GM19468 (cell line): ENCODE measurements at regions not wholly inside any gene's neighbourhood (a gene's known extent, or its start where the extent isn't known, plus 50 kb on each side); places are given as distances from the start of the nearest gene placed in this dataset.
"Not testable (repeated sequence)": the region's sequence is repeated elsewhere in the genome, so short reads cannot be mapped to it uniquely, and the experiment has no call there.

Experiments used
- ATAC-seq: cut with Tn5 transposase; IDR thresholded peaks from one replicate; pipeline ENCODE4 v1.9.1; 2021; ENCODE audit warnings: mild to moderate bottlenecking, moderate library complexity, moderate number of reproducible peaks; ENCODE audit not compliant: unreplicated experiment; ENCODE audit errors: extremely low read depth

DNA sequence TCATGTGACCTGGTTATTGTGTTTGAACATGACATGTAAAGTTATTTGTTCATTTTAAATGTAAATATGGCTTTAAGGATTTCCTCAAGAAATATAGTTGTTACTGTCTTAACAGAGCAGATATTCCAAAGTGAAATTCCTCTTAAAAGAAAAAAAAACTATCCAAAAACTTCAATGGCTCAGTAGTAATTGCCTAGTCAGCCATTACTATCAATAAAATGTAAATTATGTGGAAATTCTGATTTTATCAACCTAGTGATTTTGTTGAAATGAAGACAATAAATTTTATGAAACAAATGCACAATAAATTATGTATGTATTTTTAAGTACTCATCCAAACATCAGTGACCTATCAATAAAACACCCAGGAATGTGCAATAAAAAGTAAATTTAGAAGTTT lies 463.3 kb downstream of the TENT5A start:
- ATAC-seq, result no peak

DNA sequence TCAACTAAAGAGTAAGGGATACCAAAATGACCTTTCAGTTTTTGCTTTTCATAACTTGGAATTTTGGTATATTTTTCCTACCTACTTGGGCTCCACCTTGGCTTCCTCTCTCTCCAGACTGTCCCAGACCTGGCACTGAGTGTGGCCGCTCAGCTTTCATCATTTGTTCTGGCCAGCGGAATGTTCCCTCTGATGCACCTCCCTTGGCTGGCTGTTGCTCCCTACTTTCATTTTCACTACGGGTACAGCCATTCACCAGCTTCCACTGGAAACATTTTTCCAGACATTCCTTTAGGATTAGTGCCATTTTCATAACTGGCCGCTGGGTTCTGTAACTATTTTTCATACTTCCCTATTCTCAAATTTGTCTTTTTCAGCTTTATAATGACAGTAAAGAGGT lies 487.4 kb downstream of the TENT5A start:
- no peak for ATAC-seq

DNA sequence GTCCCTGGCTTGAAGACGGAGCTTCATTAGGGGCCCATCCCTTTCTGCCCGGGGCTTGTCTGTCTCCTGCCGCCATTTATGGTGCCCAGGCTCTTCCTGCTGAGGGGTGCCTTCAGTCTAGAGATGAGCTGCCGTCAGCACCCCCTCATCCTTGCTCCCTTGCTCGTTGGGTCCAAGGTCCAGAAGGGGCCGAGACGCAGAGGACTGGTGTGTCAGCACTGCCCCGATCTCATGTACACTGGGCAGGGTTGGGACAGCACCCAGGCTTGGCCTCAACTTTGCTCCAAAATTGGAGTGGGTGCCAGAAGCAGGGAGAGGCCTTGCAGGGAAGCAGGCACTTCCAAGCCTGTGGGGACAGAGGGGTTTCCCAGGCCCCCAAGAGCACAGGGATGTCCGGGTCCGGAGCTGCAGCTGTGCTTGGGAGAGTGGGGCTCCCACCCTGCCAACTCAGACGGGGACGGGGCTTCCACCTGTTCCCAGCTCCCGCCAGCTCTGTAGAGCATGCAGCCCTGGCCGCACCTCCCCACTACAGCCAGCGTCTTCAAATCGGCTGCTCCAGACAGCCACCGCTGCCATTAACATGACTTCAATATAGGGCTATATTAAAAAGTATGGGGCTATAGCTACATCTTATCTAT lies 488.8 kb downstream of the TENT5A start:
- no peak for ATAC-seq

DNA sequence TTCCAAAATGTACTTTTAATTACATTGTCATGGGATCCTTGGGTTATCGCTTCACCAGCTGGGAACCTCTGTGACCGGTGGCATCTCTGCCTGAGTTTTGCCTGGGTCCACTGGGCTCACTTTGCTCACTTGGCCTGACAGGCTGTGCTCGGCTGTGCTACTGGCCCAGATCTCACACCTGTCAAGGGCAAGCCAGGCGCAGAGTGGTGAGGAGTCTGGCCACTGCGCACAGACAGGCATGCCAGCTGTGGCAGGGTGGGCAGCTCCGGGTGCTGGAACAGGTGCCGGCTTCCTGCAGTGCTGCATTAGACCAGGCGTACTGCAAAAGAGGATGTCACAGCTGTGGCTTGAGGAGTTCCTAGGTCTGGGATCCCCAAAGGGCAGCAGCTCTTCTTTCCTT lies 489.8 kb downstream of the TENT5A start:
- ATAC-seq, result no peak

DNA sequence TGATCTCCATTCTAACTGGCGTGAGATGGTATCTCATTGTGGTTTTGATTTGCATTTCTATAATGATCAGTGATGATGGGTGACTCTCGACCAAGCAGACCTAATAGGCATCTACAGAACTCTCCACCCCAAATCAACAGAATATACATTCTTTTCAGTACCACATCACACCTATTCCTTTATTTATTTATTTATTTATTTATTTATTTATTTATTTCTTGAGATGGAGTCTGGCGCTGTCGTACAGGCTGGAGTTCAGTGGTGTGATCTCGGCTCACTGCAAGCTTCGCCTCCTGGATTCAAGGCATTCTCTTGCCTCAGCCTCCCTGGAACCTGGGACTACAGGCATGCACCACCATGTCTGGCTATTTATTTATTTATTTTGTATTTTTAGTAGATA lies 496.3 kb downstream of the TENT5A start:
- ATAC-seq, result not testable (repeated sequence)

DNA sequence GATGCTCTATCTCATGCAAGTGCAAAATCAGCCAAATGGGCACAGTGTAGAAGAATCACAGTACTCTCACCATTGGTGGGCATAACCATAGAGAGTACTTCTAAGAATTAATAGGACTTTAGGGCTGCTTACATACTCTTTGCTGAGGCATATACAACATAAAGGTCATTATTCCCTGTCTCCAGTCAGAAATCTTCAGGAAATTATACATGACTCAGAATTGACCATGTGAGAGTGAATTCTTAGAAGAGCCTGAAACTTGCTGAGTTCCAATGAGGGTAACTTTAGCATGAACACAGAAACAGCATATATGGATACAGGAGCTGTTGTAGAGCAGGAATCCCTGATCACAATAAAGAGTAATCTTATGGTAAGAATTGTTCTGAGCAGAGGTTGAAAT lies 498.7 kb downstream of the TENT5A start:
- ATAC-seq, result no peak

DNA sequence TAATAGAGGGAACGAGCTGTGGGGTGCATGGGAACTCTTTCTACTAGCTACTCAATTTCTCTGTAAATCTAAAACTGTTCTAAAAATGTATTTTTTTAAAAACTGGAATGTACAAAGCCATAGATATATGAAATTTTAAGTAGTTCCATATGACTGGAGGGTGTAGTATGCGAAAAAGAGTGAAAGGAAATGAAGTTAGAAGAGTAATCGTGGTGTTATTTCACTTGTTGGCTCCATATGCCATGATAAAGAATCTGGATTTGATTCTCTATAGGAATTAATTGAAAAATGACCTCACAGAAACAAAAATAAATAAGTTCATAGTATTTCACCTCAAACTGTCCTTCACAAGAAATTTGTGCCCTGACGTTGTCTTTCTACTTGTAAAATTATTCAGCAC lies 500.2 kb downstream of the TENT5A start:
- no peak for ATAC-seq

DNA sequence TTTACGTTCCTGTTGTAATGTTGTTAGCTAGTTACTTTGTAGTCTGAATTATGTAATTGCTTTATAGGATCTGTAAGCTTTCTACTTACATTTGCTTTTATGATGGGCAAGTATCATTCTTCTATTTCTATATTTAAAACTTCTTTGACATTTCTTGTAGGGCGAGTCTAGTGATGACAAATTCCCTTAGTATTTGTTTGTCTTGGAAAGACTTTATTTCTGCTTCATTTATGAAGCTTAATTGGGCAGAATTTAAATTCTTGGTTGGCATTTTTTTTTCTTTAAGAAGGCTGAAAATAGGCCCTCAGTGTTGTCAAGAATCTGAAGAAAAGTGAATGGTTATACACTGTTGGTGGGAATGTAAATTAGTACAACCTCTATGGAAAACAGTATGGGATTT lies 506.3 kb downstream of the TENT5A start:
- ATAC-seq, result no peak

DNA sequence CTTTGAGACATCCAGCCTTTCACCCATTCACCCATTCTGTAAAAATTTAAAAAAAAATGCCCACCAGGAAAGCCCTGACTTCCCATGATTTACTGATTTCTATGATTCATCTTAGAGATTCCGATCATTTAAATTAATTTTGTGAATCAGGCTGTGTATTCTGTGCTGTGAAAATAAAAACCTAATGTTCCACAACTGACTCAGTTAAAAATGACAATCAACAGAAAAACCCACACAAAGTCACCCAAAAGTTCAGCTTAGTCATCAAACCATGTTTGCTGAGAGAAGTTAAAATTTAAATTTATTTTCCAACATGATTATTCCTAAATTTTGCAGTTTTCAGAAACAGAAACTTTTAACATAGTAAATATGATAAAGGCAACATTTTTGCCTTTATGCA lies 509.9 kb downstream of the TENT5A start:
- no peak for ATAC-seq

DNA sequence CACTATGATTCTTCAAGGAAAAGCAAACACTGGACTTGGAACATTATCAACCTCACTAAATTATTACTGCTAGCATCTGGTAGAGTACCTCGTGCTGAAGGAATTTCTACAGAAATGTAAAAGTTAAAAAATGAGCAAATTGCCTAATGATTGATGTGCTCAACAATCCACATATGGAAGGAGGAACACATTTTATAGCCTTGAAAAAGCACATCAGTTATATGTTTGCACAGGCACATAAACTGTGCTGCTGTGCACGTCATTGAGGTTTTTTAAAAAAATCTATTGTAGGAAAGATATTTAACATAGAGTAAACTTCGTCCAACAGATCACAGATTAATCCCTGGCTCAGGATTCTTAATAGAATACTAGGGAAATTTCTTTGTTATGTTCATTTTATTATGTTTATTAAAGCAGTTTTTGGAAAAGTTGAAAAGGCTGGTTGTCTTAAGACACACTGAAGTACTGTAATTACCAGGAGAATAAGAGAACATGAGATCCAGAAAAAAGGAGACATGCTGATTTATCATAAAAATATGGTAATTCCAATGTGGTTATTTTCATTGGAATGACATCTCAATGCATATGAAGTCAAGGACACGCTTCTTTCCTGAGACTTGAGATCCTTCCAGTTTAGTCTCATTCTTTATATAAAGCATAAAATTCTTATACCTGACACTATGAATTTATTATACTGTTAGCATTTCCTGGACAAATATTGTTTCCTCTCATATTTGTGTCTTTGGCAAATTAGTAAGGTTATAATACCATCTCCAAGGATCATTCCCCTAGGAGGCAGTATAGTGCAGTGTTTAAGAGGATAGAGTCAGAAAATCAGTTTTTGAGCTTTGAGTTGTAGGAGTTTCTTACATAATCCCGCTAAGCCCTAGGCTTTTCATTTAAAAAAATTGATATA lies 511.1 kb downstream of the TENT5A start:
- no peak for ATAC-seq

DNA sequence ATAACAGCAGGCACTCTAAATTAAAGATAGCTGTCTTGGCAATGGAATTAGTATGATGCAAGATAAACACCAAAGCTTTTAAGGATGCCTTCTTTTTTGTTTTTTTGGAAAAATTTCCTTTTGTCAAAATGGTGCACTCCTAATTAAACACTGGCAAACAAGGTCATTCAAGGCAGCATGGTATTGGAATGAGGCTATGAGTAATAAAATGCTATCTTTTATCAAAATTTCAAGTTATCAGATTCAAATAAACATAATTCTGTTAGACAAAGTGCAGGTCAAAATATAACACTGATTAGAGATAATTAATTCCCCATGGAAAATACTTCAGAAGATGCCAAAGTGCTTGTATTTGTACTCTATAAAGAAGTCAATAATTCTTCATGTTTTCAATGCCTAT lies 514.1 kb downstream of the TENT5A start:
- ATAC-seq, result no peak

DNA sequence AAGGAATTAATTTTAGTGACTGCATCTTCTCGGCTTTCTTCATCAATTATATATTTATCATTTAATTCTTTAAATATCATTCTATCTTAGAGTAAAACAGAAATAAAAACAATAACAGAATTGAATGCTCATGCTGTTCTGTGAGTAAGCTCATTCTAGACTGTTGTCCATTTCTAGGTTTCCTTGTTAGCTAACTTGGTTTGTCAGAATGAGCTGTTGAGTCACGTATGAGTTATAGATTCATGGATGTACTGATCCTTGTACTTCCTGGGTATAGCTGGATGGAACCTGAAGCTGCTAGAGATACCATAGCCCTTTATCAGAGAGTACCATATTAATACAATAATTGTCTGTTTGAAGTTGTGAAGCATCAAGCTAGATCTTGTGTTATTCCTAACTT lies 515.3 kb downstream of the TENT5A start:
- ATAC-seq, result no peak

DNA sequence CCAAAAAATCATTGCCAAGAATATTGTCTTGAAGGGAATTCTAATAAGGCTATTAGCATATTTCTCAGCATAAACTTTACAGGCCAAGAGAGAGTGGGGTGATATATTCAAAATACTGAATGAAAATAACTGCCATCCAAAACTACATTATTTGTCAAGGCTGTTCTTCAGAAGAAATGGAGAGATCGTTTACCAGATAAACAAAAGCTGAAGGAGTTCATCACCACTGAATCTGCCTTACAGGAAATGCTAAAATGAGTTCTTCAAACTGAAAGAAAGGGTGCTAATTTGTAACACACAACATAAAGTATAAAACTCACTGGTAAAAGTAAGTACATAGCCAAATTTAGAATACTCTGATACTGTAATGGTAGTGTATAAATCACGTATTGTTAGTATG lies 517.0 kb downstream of the TENT5A start:
- ATAC-seq, result no peak

DNA sequence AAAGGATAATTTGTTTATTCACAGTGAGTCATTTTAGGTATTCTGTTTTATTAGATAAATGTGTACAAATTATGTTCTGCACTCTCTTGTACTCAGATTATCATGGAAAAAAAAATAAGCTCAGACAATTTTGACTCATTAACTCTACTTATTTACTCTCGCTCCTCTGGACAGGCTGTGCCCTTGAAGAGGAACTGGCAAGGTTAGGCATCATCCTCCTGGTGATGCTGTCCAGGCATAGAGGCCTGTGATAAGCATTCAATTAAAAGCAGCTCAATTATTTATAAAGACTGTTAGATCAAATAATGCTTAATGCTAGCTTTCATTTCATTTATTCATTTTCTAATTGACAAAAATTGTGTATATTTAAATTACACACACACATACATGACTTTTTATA lies 518.5 kb downstream of the TENT5A start:
- no peak for ATAC-seq

DNA sequence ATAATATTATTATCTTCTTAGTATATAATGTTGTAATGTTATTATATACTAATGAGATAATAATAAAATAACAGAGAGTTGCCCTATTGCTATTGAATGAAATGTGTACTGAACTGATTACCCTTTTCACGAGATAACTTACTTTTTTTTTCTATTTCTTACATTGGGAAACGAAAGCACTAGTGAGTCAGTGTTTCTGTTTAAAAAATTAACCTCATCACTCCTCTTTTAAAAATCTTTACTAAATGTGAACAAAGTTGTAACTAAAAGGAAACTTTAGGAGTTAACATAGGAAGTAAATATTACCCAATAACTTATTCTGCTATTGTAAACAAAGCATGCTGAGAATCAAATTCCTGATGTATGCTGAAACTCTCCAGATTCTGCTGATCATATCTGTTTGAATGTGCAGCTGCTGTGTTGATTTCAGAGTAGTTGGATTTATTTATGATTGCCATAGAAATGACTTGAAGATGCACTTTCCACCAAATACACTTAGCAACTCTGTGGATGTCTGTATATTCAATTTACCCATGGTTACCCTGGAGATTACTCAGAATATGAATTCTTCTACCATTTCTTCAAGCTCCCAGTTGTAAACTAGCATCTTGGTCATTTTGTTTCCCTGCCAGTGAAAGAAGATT lies 523.4 kb downstream of the TENT5A start:
- ATAC-seq, result no peak

DNA sequence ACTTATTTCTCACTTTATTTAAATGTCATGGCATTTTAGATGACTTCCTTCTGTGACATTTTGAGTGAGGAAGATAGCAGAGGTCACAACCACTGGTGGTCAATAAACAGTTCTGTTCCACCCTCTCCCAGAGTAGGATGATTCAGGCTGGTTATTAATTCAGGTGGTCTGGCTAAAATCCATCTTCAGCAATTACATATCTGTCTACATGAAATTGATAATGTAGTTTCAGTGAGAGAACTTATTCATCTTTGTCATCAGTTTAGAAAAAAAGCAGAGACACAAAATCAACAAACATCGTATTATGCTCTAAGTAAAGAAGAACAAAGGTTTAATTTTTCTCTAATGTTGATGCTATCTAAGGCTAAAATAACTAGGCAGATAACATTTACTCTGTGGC lies 525.5 kb downstream of the TENT5A start:
- ATAC-seq, result no peak

DNA sequence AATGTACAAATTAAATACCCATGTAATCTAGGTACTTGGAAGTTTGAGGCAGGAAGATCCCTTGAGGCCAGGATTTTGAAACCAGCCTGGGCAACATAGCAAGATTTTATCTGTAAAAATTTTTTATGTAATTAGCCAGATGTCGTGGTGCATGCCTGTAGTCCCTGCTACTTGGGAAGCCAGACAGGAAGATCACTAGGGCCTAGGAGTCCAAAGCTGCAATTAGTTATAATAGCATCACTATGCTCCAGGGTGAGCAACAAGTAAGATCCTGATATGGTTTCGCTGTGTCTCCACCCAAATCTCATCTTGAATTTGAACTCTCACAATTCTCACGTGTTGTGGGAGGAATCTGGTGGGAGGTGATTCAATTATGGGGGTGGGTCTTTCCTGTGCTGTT lies 535.8 kb downstream of the TENT5A start:
- ATAC-seq, result no peak

DNA sequence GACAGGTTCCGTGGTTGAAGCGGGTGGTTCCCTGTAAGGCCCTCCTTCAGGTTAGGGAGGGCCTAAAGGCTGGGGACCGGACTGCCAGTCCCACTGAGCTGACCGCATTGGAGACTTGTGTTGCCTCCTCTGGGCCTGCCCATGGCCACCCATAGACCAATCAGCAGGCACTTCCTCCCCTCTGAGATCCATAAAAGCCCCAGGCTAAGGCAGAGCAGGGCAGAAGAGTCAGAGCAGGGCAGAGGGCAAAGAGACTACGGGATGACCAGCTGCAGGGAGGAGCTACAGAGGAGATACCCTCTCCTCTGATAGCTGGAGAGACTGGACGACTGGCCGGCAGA lies 537.4 kb downstream of the TENT5A start:
- no peak for ATAC-seq

DNA sequence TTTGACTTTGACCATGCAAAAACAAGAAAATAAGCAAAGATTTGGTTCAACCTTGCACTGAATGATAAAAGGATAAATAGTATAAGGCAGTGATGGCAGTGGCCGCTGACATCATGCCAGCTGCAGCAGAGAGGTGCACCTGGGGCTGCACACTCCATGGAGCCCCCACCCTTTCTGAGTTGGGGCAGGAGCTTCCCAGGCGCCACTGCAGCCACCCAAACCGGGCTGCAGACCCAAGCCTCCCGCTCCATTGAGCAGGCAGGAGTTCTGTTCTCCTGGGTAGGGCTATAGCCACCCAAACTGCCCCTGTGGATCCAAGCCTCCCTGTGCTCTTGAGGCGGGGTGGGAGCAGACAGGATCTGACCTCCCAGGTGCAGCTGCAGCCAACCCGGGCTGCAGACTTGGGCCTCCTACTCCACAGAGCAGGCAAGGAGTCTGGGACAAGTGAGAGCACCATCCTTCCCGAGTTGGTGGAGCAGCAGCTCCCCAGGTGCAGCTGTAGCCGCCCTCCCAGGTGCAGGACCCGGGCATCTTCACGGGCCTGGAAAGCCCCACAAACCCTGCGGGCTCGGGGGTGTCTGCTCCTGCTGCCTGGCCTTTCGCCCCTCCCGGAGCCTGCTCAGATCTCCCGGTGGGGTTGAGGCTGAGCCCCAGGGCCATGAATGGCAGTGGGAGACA lies 537.9 kb downstream of the TENT5A start:
- no peak for ATAC-seq

DNA sequence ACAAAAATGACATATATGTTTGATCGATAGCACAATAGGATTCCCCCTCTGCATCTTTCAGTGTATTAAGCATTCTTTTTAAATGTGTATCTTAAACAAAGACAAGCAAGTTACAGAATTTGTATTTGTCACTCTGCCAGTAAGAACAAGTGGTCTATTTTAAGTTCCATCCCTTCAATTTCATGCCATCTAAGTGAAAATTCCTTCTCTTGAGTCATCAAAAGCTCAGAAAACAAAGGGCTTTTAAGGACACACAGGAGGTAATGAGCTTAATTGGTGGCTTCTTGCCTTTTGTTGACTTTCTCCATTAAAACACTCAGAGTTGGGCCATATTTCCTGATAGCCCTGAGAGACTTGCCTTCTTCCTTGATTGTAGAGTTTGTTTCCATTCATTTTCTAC lies 547.8 kb downstream of the TENT5A start:
- no peak for ATAC-seq

DNA sequence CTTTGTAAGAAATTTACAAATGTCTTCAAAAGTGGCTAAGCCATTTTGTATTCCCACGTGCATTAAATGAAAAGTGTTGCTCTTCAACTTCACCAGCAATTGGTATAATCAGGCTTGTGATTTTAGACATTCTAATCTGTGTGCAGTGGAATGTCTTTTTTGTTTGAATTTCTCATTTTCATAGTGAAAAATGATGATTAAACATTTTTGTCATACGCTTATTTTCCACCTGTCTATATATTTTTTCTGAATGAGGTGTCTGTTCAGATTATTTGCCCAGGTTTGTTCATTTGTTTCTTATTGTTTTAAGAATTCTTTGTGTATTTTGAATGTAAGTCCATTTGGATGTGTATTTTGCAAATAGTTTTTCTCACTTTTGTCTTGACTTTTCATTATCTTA lies 558.1 kb downstream of the TENT5A start:
- ATAC-seq, result no peak
